Prostate gland (tissue), 2 donors: ENCODE measurements at regions not wholly inside any gene's neighbourhood (a gene's known extent, or its start where the extent isn't known, plus 50 kb on each side); places are given as distances from the start of the nearest gene placed in this dataset.

Experiments used
- DNase-seq: peaks from one replicate; pipeline ENCODE4 v3.0.0-alpha.2; 2019; ENCODE audit warnings: low spot score
- H3K27ac ChIP-seq, 2 donors: fragments of 200-600 bp; sonication (generic); 2 replicates each; pipeline ENCODE4 v1.5.1; 2017 to 2019
- H3K27me3 ChIP-seq: fragments of 200-600 bp; sonication (generic); replicated peaks from 2 replicates; pipeline ENCODE4 v1.5.1; 2019; ENCODE audit not compliant: insufficient read depth
- H3K36me3 ChIP-seq, 2 donors: fragments of 200-600 bp; sonication (generic); 1 replicate in 1 of 2; 2 replicates in 1 of 2; pipeline versions ENCODE4 v1.5.1 to v1.8.1; 2017 to 2019
- H3K4me1 ChIP-seq: fragments of 200-600 bp; sonication (generic); replicated peaks from 2 replicates; pipeline ENCODE4 v1.5.1; 2019
- H3K4me3 ChIP-seq, 2 donors: fragments of 200-600 bp; sonication (generic); 2 replicates each; pipeline ENCODE4 v1.5.1; 2017 to 2019
- H3K9me3 ChIP-seq: fragments of 200-600 bp; sonication (generic); 2 replicates; pipeline ENCODE4 v1.5.1; 2017
- POLR2A ChIP-seq: fragments of 450-650 bp; IDR thresholded peaks from one replicate; pipeline ENCODE4 v1.6.1; 2016; ENCODE audit warnings: antibody characterized with exemption, mild to moderate bottlenecking
- POLR2AphosphoS5 ChIP-seq: sonication (generic); formaldehyde crosslinking; IDR thresholded peaks from one replicate; pipeline ENCODE4 v1.6.1; 2017; ENCODE audit warnings: antibody characterized with exemption
- WGBS: methylation state at CpG from one replicate; pipeline ENCODE4 v1.1.5; 2018; 5-methylcytosine and 5-hydroxymethylcytosine counted together
- intact Hi-C: fragments of 100-400 bp; cut with DNase I; formaldehyde crosslinking; loops from one replicate; pipeline ENCODE4 v1.14.2; 2022
- TF ChIP-seq, protein P1 (sequence below), 4 experiments: fragments of 200-600 bp in 2 of 4; fragments of 450-650 bp in 2 of 4; sonication (generic) in 2 of 4; IDR thresholded peaks; 1 replicate in 3 of 4; 2 replicates in 1 of 4; pipeline ENCODE4 v1.5.1; 2016 to 2019; ENCODE audit warnings: antibody characterized with exemption in 4 of 4, mild to moderate bottlenecking in 2 of 4, moderate library complexity in 2 of 4

DNA sequence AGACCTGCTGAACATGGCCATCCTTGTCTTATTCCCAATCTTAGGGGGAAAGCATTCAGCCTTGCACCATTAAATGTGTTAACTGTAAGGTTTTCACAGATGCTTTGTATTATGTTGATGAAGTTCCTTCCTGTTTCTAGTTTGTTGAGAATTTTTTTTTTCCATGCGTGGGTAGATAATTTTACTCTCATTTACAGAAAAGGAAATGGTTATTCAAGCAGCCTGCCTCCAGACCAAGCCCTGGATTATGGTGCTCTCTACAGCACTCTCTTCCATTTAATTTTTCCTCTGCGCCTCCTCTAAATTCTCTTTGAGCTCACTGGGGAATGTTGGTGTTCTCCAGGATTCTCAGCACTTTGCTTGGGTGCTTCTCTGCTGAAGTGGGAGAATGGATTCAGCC is 179.3 kb upstream of the PZP start:
- WGBS = 84% methylated on average over 2 of the region's 2 CpGs
- DNase-seq = no peak
- no peaks in the 10 kb centered on the region for H3K4me1 ChIP-seq
- H3K9me3 ChIP-seq = no peaks in the 10 kb centered on the region
- H3K36me3 ChIP-seq = no peaks in the 10 kb centered on the region
- no peaks in the 10 kb centered on the region for H3K27me3 ChIP-seq
- intact Hi-C loops = no loop called here
- no peak overlapping the region for H3K27ac ChIP-seq
- H3K4me3 ChIP-seq = no peak overlapping the region
- TF ChIP-seq, protein P1, sequence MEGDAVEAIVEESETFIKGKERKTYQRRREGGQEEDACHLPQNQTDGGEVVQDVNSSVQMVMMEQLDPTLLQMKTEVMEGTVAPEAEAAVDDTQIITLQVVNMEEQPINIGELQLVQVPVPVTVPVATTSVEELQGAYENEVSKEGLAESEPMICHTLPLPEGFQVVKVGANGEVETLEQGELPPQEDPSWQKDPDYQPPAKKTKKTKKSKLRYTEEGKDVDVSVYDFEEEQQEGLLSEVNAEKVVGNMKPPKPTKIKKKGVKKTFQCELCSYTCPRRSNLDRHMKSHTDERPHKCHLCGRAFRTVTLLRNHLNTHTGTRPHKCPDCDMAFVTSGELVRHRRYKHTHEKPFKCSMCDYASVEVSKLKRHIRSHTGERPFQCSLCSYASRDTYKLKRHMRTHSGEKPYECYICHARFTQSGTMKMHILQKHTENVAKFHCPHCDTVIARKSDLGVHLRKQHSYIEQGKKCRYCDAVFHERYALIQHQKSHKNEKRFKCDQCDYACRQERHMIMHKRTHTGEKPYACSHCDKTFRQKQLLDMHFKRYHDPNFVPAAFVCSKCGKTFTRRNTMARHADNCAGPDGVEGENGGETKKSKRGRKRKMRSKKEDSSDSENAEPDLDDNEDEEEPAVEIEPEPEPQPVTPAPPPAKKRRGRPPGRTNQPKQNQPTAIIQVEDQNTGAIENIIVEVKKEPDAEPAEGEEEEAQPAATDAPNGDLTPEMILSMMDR (IDR thresholded peaks at IDR 0.05) = no peak
- TF ChIP-seq POLR2A (no peak), POLR2AphosphoS5 (no peak)

GRCh38 chr12:9383585-9383984 is 175.4 kb upstream of the PZP start:
- Histone ChIP-seq H3K27me3 (no peaks in the 10 kb centered on the region), H3K9me3 (no peaks in the 10 kb centered on the region), H3K4me3 (no peak overlapping the region), H3K36me3 (no peaks in the 10 kb centered on the region), H3K4me1 (no peaks in the 10 kb centered on the region), H3K27ac (no peak overlapping the region)
- WGBS = 54% methylated on average over 4 of the region's 4 CpGs
- DNase-seq = no peak
- intact Hi-C loops = no loop called here
- TF ChIP-seq, protein P1 (IDR thresholded peaks at IDR 0.05) = no peak
- TF ChIP-seq POLR2A (no peak), POLR2AphosphoS5 (no peak)

DNA sequence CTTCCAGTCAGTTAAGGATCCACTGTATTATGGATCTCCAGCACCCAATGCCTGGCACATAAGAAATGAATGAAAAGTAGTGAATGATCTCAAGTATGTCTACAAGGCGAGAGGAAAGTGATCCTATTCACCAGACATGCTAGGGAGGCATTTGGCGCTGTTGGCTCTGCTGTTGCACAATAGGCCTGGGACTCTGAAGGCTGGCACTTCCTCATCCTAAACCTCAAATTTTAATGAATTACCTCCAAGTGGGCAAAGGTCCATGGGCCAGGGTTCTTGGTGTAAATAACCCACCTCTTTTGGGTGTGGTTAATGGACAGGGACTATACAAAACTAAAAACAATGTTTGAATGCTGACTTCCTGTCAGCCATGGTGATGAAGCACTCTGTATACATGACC is 173.4 kb upstream of the PZP start:
- 81% methylated on average over 2 of the region's 2 CpGs for WGBS
- TF ChIP-seq POLR2A (no peak), POLR2AphosphoS5 (no peak)
- TF ChIP-seq, protein P1 (IDR thresholded peaks at IDR 0.05) = no peak
- intact Hi-C loops = no loop called here
- DNase-seq = no peak
- Histone ChIP-seq H3K36me3 (no peaks in the 10 kb centered on the region), H3K27ac (no peak overlapping the region), H3K27me3 (no peaks in the 10 kb centered on the region), H3K4me1 (no peaks in the 10 kb centered on the region), H3K4me3 (no peak overlapping the region), H3K9me3 (no peaks in the 10 kb centered on the region)

DNA sequence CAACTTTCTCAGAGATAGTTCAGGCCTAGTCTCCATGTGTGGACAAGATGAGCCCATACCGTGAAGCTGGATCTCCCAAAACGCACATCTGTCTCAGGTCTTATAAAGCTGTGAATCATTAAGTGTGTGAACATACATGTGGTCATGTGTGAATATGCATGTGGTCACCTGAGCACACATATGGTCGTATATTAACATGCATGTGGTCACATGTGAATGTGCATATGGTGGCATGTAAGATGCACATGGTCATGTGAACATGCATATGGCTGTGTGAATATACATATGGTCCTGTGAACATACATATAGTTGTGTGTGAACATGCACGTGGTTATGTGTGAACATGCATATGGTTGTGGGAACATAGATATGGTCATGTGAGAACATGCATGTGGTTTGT is 172.5 kb upstream of the PZP start:
- H3K4me1 ChIP-seq = no peaks in the 10 kb centered on the region

DNA sequence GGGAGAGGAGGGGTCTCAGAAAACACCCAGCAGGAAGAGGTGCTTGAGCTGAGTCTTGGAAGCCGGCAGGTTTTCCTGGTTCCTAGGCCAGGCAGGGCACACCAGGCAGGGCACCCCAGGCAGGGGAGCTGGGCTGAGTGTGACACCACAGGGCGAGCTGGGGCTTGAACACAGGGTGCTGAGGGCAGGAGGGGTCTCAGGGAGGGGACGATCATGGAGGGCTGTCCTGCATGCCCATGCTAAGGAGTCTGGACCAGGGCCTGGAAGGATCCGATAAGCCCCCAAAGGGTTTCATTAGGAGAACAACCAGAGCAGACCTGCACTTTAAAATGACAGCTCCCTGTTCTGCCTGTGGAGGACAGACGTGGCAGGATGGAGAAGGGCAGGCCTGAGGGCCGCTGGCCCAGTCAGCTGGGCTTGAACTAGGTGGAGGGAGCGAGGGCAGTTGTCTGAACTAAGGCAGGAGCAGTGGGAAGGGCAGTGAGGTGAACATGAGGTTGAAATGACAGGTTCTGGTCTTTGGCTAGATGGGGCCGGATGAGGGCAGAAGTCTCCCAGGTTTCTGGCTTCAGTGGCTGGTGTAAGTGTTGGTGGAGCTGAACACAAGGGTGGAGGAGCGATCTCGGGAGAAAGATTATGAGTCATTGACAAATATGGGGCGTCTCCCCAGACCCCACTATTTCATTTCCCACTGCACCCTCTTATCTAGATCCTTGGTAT is 171.0 kb upstream of the PZP start:
- intact Hi-C loops = no loop called here
- 89% methylated on average over 11 of the region's 11 CpGs for WGBS
- Histone ChIP-seq H3K36me3 (no peaks in the 10 kb centered on the region), H3K9me3 (no peaks in the 10 kb centered on the region), H3K4me3 (no peak overlapping the region), H3K4me1 (no peaks in the 10 kb centered on the region), H3K27me3 (no peaks in the 10 kb centered on the region), H3K27ac (no peak overlapping the region)
- no peak for DNase-seq
- no peak for TF ChIP-seq POLR2A
- no peak for TF ChIP-seq POLR2AphosphoS5
- TF ChIP-seq, protein P1 (IDR thresholded peaks at IDR 0.05) = no peak

More for the DNA sequence above, 172.5 kb upstream of the PZP start:
- no peak overlapping the region for H3K27ac ChIP-seq
- intact Hi-C loops = no loop called here
- TF ChIP-seq POLR2AphosphoS5 = no peak
- TF ChIP-seq, protein P1 (IDR thresholded peaks at IDR 0.05) = no peak
- TF ChIP-seq POLR2A = no peak
- no peaks in the 10 kb centered on the region for H3K9me3 ChIP-seq
- DNase-seq = no peak
- H3K4me3 ChIP-seq = no peak overlapping the region
- H3K36me3 ChIP-seq = no peaks in the 10 kb centered on the region
- 93% methylated on average over 4 of the region's 4 CpGs for whole genome bisulfite sequencing
- no peaks in the 10 kb centered on the region for H3K27me3 ChIP-seq
